Calu3 (cell line): ENCODE measurements at regions not wholly inside any gene's neighbourhood (a gene's known extent, or its start where the extent isn't known, plus 50 kb on each side); places are given as distances from the start of the nearest gene placed in this dataset.

Source experiments
- BruUV-seq: library from RNA; stranded (reverse); fragments of 400-500 nt; replicated peaks from 2 replicates; lab custom pipeline; 2021; lab: Mats Ljungman, UMichigan
- CTCF ChIA-PET: fragments of 300-600 bp; sonication (Branson Sonifier 250); formaldehyde crosslinking; loops from one replicate; lab custom pipeline; 2022; ENCODE audit warnings: antibody characterized with exemption; lab: Charles Lee
- DNase-seq: peaks from one replicate; pipeline ENCODE4 v3.0.0; 2022
- H3K27ac Mint-ChIP-seq: one replicate; pipeline ENCODE4 v1.8.0; 2022; ENCODE audit warnings: mixed read lengths; ENCODE audit not compliant: unreplicated experiment
- H3K27me3 Mint-ChIP-seq: one replicate; pipeline ENCODE4 v1.8.0; 2022; ENCODE audit warnings: mixed read lengths; ENCODE audit not compliant: unreplicated experiment
- H3K36me3 Mint-ChIP-seq: one replicate; pipeline ENCODE4 v1.8.0; 2022; ENCODE audit warnings: mild to moderate bottlenecking, moderate library complexity, mixed read lengths; ENCODE audit not compliant: insufficient read depth, unreplicated experiment
- H3K4me1 Mint-ChIP-seq: one replicate; pipeline ENCODE4 v1.8.0; 2022; ENCODE audit warnings: mild to moderate bottlenecking, low read depth, mixed read lengths; ENCODE audit not compliant: unreplicated experiment
- H3K4me3 Mint-ChIP-seq: one replicate; pipeline ENCODE4 v1.8.0; 2022; ENCODE audit warnings: mild to moderate bottlenecking, low read depth, moderate library complexity, mixed read lengths; ENCODE audit not compliant: unreplicated experiment
- H3K9me3 Mint-ChIP-seq: one replicate; pipeline ENCODE4 v1.8.0; 2022; ENCODE audit warnings: low read depth, mixed read lengths; ENCODE audit not compliant: unreplicated experiment
- CTCF ChIP-seq: fragments of 200-600 bp; IDR thresholded peaks from one replicate; pipeline ENCODE4 v1.8.0; 2022; ENCODE audit warnings: antibody characterized with exemption; ENCODE audit not compliant: unreplicated experiment
- intact Hi-C: fragments of 100-400 bp; cut with micrococcal nuclease; formaldehyde crosslinking; loops from one replicate; pipeline ENCODE4 v1.10.0; 2022; ENCODE audit not compliant: unreplicated experiment

GRCh38 chr3:184636741-184637316 lies 75.0 kb downstream of the MAGEF1 start:
- CTCF ChIA-PET = interaction anchor here (0.7 to 1.3 kb wide), 3 partner anchors 46 to 107 kb away, joined by 3 to 6 read pairs (median 3); partner anchors contain the start of gene EPHB3
- no peak for TF ChIP-seq CTCF

GRCh38 chr3:184635774-184636173 lies 74.2 kb downstream of the EPHB3 start:
- Mint-ChIP-seq H3K27ac (no peak overlapping the region), H3K4me1 (peaks cover 37% of the 10 kb centered on the region), H3K27me3 (peaks cover 38% of the 10 kb centered on the region), H3K9me3 (no peaks in the 10 kb centered on the region), H3K4me3 (no peak overlapping the region), H3K36me3 (no peaks in the 10 kb centered on the region)
- CTCF ChIA-PET = no interaction called here
- intact Hi-C loops = no loop called here
- BruUV-seq = no TSS peak
- TF ChIP-seq CTCF = no peak
- DNase-seq = no peak

More at GRCh38 chr3:184636741-184637316, 75.0 kb downstream of the MAGEF1 start:
- Mint-ChIP-seq H3K27ac (no peak overlapping the region), H3K4me1 (peaks cover 37% of the 10 kb centered on the region), H3K36me3 (no peaks in the 10 kb centered on the region), H3K4me3 (no peak overlapping the region), H3K27me3 (peaks cover 37% of the 10 kb centered on the region), H3K9me3 (no peaks in the 10 kb centered on the region)
- peak; percentile 63 for DNase-seq
- intact Hi-C loops = no loop called here
- BruUV-seq = no TSS peak

- DNase-seq = peak; percentile 73
- no peak for TF ChIP-seq CTCF
- Mint-ChIP-seq H3K27me3 (peaks cover 38% of the 10 kb centered on the region), H3K27ac (no peak overlapping the region), H3K9me3 (no peaks in the 10 kb centered on the region), H3K4me3 (no peak overlapping the region), H3K4me1 (peaks cover 37% of the 10 kb centered on the region), H3K36me3 (no peaks in the 10 kb centered on the region)
- intact Hi-C loops = no loop called here
- CTCF ChIA-PET = interaction anchor here (0.8 kb wide), 1 partner anchor 74 kb away, joined by 3 read pairs; the partner anchor contains the start of gene EPHB3
- BruUV-seq = no TSS peak
These were observed 73.5 kb downstream of the EPHB3 start for GRCh38 chr3:184635126-184635525.

GRCh38 chr3:184633237-184633579 lies 71.6 kb downstream of the EPHB3 start:
- CTCF ChIA-PET = interaction anchor here (1.8 kb wide), 1 partner anchor 13 kb away, joined by 4 read pairs; no protein-coding TSS in a partner anchor
- intact Hi-C loops = no loop called here
- Mint-ChIP-seq H3K9me3 (no peaks in the 10 kb centered on the region), H3K4me1 (peaks cover 37% of the 10 kb centered on the region), H3K27ac (no peak overlapping the region), H3K4me3 (no peak overlapping the region), H3K36me3 (no peaks in the 10 kb centered on the region), H3K27me3 (peaks cover 38% of the 10 kb centered on the region)
- no peak for DNase-seq
- BruUV-seq = no TSS peak
- no peak for TF ChIP-seq CTCF
